ENCODE measurements at regions not wholly inside any gene's neighbourhood (a gene's known extent, or its start where the extent isn't known, plus 50 kb on each side); places are given as distances from the start of the nearest gene placed in this dataset.
"Not testable (repeated sequence)": the region's sequence is repeated elsewhere in the genome, so short reads cannot be mapped to it uniquely, and the experiment has no call there.

DNA sequence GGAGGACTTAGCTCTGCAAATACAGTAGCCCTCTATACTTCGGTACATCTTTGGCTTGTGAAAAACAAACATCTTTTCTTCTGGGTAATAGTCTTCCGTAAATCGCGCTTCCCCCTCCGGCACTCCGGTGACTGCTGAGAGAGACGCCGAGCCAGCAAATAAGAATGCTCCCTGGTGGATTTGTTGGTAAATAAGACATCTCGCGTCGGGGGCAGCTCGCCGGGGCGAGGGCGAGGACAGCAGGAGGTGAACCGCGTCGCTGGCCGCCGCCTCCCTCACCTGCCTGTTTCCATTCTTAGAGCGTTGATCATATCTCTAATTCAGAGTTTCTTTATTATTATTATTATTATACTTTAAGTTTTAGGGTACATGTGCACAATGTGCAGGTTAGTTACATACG lies 117.6 kb downstream of the PMAIP1 start:
- CTCF ChIA-PET = no interaction called here
- intact Hi-C loops (cut with micrococcal nuclease; ENCODE audit: unreplicated experiment) = no loop called here
- WGBS (ENCODE audit: insufficient coverage, insufficient replicate concordance, low lambda C conversion rate, missing lambda C conversion rate) = 81% methylated on average over 21 of the region's 22 CpGs
- POLR2A ChIA-PET = no interaction called here
- no peaks in the 10 kb centered on the region; the same call in 2 of the 3 replicates for H3K9me3 ChIP-seq (replicated peaks; ENCODE audit: control insufficient read depth, insufficient read depth, low read length)
- no TSS peak for BruUV-seq (replicated peaks)
- RAD21 ChIA-PET (ENCODE audit: unreplicated experiment) = no interaction called here
- no peak for FAIRE-seq
- no peak overlapping the region for H3K4me3 ChIP-seq
- TF ChIP-seq EZH2 (IDR thresholded peaks at IDR 0.05; ENCODE audit: borderline replicate concordance, control insufficient read depth, low read depth, low read length) (no peak), LARP7 (IDR thresholded peaks at IDR 0.05) (no peak), ZNF384 (IDR thresholded peaks at IDR 0.05; ENCODE audit: borderline replicate concordance, low read depth, low read length) (no peak), JUNB (IDR thresholded peaks at IDR 0.05) (no peak)
- no peaks in the 10 kb centered on the region for H3K27me3 ChIP-seq (replicated peaks in 1 of 2; ENCODE audit: control insufficient read depth in 2 of 2, insufficient read depth in 2 of 2, low read length in 1 of 2)
- no peaks in the 10 kb centered on the region for H4K20me1 ChIP-seq (ENCODE audit: control insufficient read depth, insufficient read depth)
- no peak overlapping the region for H2AFZ ChIP-seq (ENCODE audit: control insufficient read depth, low read depth, low read length)
- DNase-seq (ENCODE audit: low read depth, low spot score) = no peak
- SMC1A ChIA-PET (ENCODE audit: uncharacterized antibody, unreplicated experiment) = no interaction called here
- H3K79me2 ChIP-seq (ENCODE audit: control insufficient read depth, insufficient read depth, low read length) = no peaks in the 10 kb centered on the region
- H3K9ac ChIP-seq (ENCODE audit: control insufficient read depth, insufficient read depth, low read length) = no peak overlapping the region
- ATAC-seq = no peak
- in situ Hi-C loops (cut with MboI) = no loop called here
- H3K36me3 ChIP-seq (ENCODE audit: control insufficient read depth in 2 of 2, insufficient read depth in 2 of 2, low read length in 1 of 2) = no peaks in the 10 kb centered on the region
- H3K27ac ChIP-seq (ENCODE audit: control insufficient read depth, insufficient read depth) = no peak overlapping the region
- no peak overlapping the region for H3K4me2 ChIP-seq (ENCODE audit: control insufficient read depth, insufficient read depth)
- no peaks in the 10 kb centered on the region for H3K4me1 ChIP-seq (ENCODE audit: control insufficient read depth, insufficient read depth, low read length)

DNA sequence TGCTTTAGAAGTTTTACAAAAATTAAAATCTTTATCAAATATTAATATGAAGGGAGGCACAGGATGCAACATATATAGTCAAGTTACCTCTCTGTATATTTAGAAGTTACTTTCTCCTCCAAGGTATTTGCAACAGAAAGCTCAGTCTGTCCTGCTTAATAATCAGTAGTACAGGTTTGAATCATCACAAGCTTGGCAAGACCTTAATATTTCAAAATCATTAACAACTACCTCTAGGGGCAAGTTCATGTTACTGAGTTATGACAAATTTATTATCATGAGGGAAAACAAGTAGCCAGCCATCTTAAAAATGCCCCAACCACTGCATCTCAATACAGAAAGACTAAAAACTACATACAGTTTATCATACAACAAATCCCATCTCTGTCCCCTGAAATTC lies 116.0 kb downstream of the PMAIP1 start:
- DNase-seq (ENCODE audit: low read depth, low spot score); H3K36me3 ChIP-seq (ENCODE audit: control insufficient read depth in 2 of 2, insufficient read depth in 2 of 2, low read length in 1 of 2); H3K79me2 ChIP-seq (ENCODE audit: control insufficient read depth, insufficient read depth, low read length); BruUV-seq (replicated peaks); H3K9ac ChIP-seq (ENCODE audit: control insufficient read depth, insufficient read depth, low read length); H3K4me3 ChIP-seq; RAD21 ChIA-PET (ENCODE audit: unreplicated experiment); POLR2A ChIA-PET; ATAC-seq; H4K20me1 ChIP-seq (ENCODE audit: control insufficient read depth, insufficient read depth); H2AFZ ChIP-seq (ENCODE audit: control insufficient read depth, low read depth, low read length); intact Hi-C loops (cut with micrococcal nuclease; ENCODE audit: unreplicated experiment); in situ Hi-C loops (cut with MboI); H3K27me3 ChIP-seq (replicated peaks in 1 of 2; ENCODE audit: control insufficient read depth in 2 of 2, insufficient read depth in 2 of 2, low read length in 1 of 2); H3K27ac ChIP-seq (ENCODE audit: control insufficient read depth, insufficient read depth); H3K4me2 ChIP-seq (ENCODE audit: control insufficient read depth, insufficient read depth); H3K4me1 ChIP-seq (ENCODE audit: control insufficient read depth, insufficient read depth, low read length); SMC1A ChIA-PET (ENCODE audit: uncharacterized antibody, unreplicated experiment); FAIRE-seq; H3K9me3 ChIP-seq (replicated peaks; ENCODE audit: control insufficient read depth, insufficient read depth, low read length): not testable (repeated sequence)
- CTCF ChIA-PET = interaction anchor here (1.7 to 2.1 kb wide), 2 partner anchors 20 to 28 kb away, joined by 3 to 7 read pairs; no protein-coding TSS in a partner anchor

DNA sequence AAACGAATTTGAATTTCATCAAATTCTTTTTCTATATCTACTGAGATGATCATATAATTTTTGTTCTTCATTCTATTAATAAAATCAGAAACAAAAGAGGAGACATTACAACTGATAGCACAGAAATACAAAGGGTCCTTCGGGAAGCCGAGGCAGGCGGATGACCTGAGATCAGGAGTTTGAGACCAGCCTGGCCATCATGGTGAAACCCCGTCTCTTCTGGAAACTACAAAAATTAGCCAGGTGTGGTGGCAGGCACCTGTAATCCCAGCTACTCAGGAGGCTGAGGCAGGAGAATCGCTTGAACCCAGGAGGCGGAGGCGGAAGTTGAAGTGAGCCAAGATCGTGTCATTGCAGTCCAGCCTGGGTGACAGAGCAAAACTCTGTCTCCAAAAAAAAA lies 113.4 kb downstream of the PMAIP1 start:
- DNase-seq (ENCODE audit: low read depth, low spot score); H3K27me3 ChIP-seq (replicated peaks in 1 of 2; ENCODE audit: control insufficient read depth in 2 of 2, insufficient read depth in 2 of 2, low read length in 1 of 2); H3K9me3 ChIP-seq (replicated peaks; ENCODE audit: control insufficient read depth, insufficient read depth, low read length); H3K36me3 ChIP-seq (ENCODE audit: control insufficient read depth in 2 of 2, insufficient read depth in 2 of 2, low read length in 1 of 2); H3K4me2 ChIP-seq (ENCODE audit: control insufficient read depth, insufficient read depth); CTCF ChIA-PET; H3K27ac ChIP-seq (ENCODE audit: control insufficient read depth, insufficient read depth); intact Hi-C loops (cut with micrococcal nuclease; ENCODE audit: unreplicated experiment); BruUV-seq (replicated peaks); FAIRE-seq; H3K4me1 ChIP-seq (ENCODE audit: control insufficient read depth, insufficient read depth, low read length); H3K9ac ChIP-seq (ENCODE audit: control insufficient read depth, insufficient read depth, low read length); RAD21 ChIA-PET (ENCODE audit: unreplicated experiment); H3K4me3 ChIP-seq; H2AFZ ChIP-seq (ENCODE audit: control insufficient read depth, low read depth, low read length); SMC1A ChIA-PET (ENCODE audit: uncharacterized antibody, unreplicated experiment); in situ Hi-C loops (cut with MboI); POLR2A ChIA-PET; H4K20me1 ChIP-seq (ENCODE audit: control insufficient read depth, insufficient read depth); ATAC-seq; H3K79me2 ChIP-seq (ENCODE audit: control insufficient read depth, insufficient read depth, low read length): not testable (repeated sequence)
- WGBS (ENCODE audit: insufficient coverage, insufficient replicate concordance, low lambda C conversion rate, missing lambda C conversion rate) = 67% methylated on average over 5 of the region's 9 CpGs

Measured in GM12878 (cell line).